Muscle of arm (tissue), 1 donor: ENCODE measurements at regions not wholly inside any gene's neighbourhood (a gene's known extent, or its start where the extent isn't known, plus 50 kb on each side); places are given as distances from the start of the nearest gene placed in this dataset.
A peak's percentile ranks its signal among the peaks of the same experiment; 100 is the strongest.

Experiments used
- DNase-seq: peaks from one replicate; pipeline ENCODE4 v3.0.0-alpha.2; 2013

- no peak for DNase-seq
Observed at GRCh38 chr14:30786701-30787100, 87.7 kb upstream of the COCH start.

GRCh38 chr14:30790827-30791226, 83.5 kb upstream of the COCH start:
- DNase-seq = no peak

- no peak for DNase-seq
Observed at GRCh38 chr14:30791522-30792351, 82.6 kb upstream of the COCH start.

GRCh38 chr14:30796707-30797106, 77.7 kb upstream of the COCH start:
- no peak for DNase-seq

- no peak for DNase-seq
Observed at GRCh38 chr14:30798516-30798915, 75.8 kb upstream of the COCH start.

GRCh38 chr14:30798961-30799360, 75.4 kb upstream of the COCH start:
- DNase-seq = no peak

GRCh38 chr14:30799933-30800332, 74.4 kb upstream of the COCH start:
- no peak for DNase-seq

GRCh38 chr14:30803185-30803584, 71.2 kb upstream of the COCH start:
- peak; percentile 5 for DNase-seq

GRCh38 chr14:30805284-30805683, 69.1 kb upstream of the COCH start:
- DNase-seq = no peak

- no peak for DNase-seq
Observed at GRCh38 chr14:30808576-30808975, 65.8 kb upstream of the COCH start.

GRCh38 chr14:30813216-30813615, 61.1 kb upstream of the COCH start:
- DNase-seq = peak; percentile 22

GRCh38 chr14:30820674-30821073, 53.7 kb upstream of the COCH start:
- no peak for DNase-seq

GRCh38 chr14:30822080-30822571, 52.2 kb upstream of the COCH start:
- DNase-seq = no peak
